ENCODE measurements at regions not wholly inside any gene's neighbourhood (a gene's known extent, or its start where the extent isn't known, plus 50 kb on each side); places are given as distances from the start of the nearest gene placed in this dataset.

GRCh38 chr12:75596406-75596805 lies 85.0 kb upstream of the KRR1 start:
- no peak for TF ChIP-seq POLR2AphosphoS5 (IDR thresholded peaks at IDR 0.05; ENCODE audit: low read depth, low read length)
- TF ChIP-seq SIN3A (IDR thresholded peaks at IDR 0.05; ENCODE audit: borderline replicate concordance, insufficient read depth, low read length) = no peak
- TF ChIP-seq FOXP2 (optimal IDR thresholded peaks at IDR 0.05; ENCODE audit: borderline replicate concordance, extremely low read depth, extremely low read length, insufficient read depth) = no peak
- TF ChIP-seq REST (IDR thresholded peaks at IDR 0.05; ENCODE audit: insufficient read depth in 1 of 2, low read depth in 2 of 2, low read length in 2 of 2) = no peak
- no peak for TF ChIP-seq TAF1 (IDR thresholded peaks at IDR 0.05; ENCODE audit: borderline replicate concordance, insufficient read depth, low read length)

GRCh38 chr12:75592638-75593335 lies 81.4 kb upstream of the KRR1 start:
- no peak for TF ChIP-seq FOXP2 (optimal IDR thresholded peaks at IDR 0.05; ENCODE audit: borderline replicate concordance, extremely low read depth, extremely low read length, insufficient read depth)
- no peak for TF ChIP-seq REST (IDR thresholded peaks at IDR 0.05; ENCODE audit: insufficient read depth in 1 of 2, low read depth in 2 of 2, low read length in 2 of 2)
- TF ChIP-seq TAF1 (IDR thresholded peaks at IDR 0.05; ENCODE audit: borderline replicate concordance, insufficient read depth, low read length) = no peak
- no peak for TF ChIP-seq SIN3A (IDR thresholded peaks at IDR 0.05; ENCODE audit: borderline replicate concordance, insufficient read depth, low read length)
- TF ChIP-seq POLR2AphosphoS5 (IDR thresholded peaks at IDR 0.05; ENCODE audit: low read depth, low read length) = no peak

GRCh38 chr12:75592086-75592485 lies 80.7 kb upstream of the KRR1 start:
- TF ChIP-seq REST (IDR thresholded peaks at IDR 0.05; ENCODE audit: insufficient read depth in 1 of 2, low read depth in 2 of 2, low read length in 2 of 2) = no peak
- no peak for TF ChIP-seq TAF1 (IDR thresholded peaks at IDR 0.05; ENCODE audit: borderline replicate concordance, insufficient read depth, low read length)

GRCh38 chr12:75591628-75592027 lies 80.2 kb upstream of the KRR1 start:
- TF ChIP-seq TAF1 (IDR thresholded peaks at IDR 0.05; ENCODE audit: borderline replicate concordance, insufficient read depth, low read length) = no peak
- TF ChIP-seq REST (IDR thresholded peaks at IDR 0.05; ENCODE audit: insufficient read depth in 1 of 2, low read depth in 2 of 2, low read length in 2 of 2) = no peak

GRCh38 chr12:75589801-75590200 lies 78.4 kb upstream of the KRR1 start:
- TF ChIP-seq SIN3A (IDR thresholded peaks at IDR 0.05; ENCODE audit: borderline replicate concordance, insufficient read depth, low read length) (no peak), TAF1 (IDR thresholded peaks at IDR 0.05; ENCODE audit: borderline replicate concordance, insufficient read depth, low read length) (no peak), POLR2AphosphoS5 (IDR thresholded peaks at IDR 0.05; ENCODE audit: low read depth, low read length) (no peak), FOXP2 (optimal IDR thresholded peaks at IDR 0.05; ENCODE audit: borderline replicate concordance, extremely low read depth, extremely low read length, insufficient read depth) (no peak), REST (IDR thresholded peaks at IDR 0.05; ENCODE audit: insufficient read depth in 1 of 2, low read depth in 2 of 2, low read length in 2 of 2) (no peak)

All from PFSK-1 (cell line).